ENCODE measurements at regions not wholly inside any gene's neighbourhood (a gene's known extent, or its start where the extent isn't known, plus 50 kb on each side); places are given as distances from the start of the nearest gene placed in this dataset.
"Not testable (repeated sequence)": the region's sequence is repeated elsewhere in the genome, so short reads cannot be mapped to it uniquely, and the experiment has no call there.

GRCh38 chr1:30148676-30149075 lies 574.7 kb downstream of the MATN1 start:
- DNase-seq (ENCODE audit: extremely low read depth, low read depth) = no peak

GRCh38 chr1:30147188-30147587 lies 576.2 kb downstream of the MATN1 start:
- DNase-seq (ENCODE audit: extremely low read depth, low read depth) = no peak

- no peak for DNase-seq (ENCODE audit: extremely low read depth, low read depth)
Measured at GRCh38 chr1:30146448-30146847, 576.9 kb downstream of the MATN1 start.

- DNase-seq (ENCODE audit: extremely low read depth, low read depth) = no peak
Measured at GRCh38 chr1:30145723-30146303, 577.6 kb downstream of the MATN1 start.

GRCh38 chr1:30144831-30145230 lies 578.6 kb downstream of the MATN1 start:
- DNase-seq (ENCODE audit: extremely low read depth, low read depth) = no peak

- no peak for DNase-seq (ENCODE audit: extremely low read depth, low read depth)
Measured at GRCh38 chr1:30143517-30143916, 579.9 kb downstream of the MATN1 start.

GRCh38 chr1:30140566-30140965 lies 582.8 kb downstream of the MATN1 start:
- no peak for DNase-seq (ENCODE audit: extremely low read depth, low read depth)

- no peak for DNase-seq (ENCODE audit: extremely low read depth, low read depth)
Measured at GRCh38 chr1:30138891-30139290, 584.5 kb downstream of the MATN1 start.

GRCh38 chr1:30137001-30137400 lies 586.4 kb downstream of the MATN1 start:
- no peak for DNase-seq (ENCODE audit: extremely low read depth, low read depth)

GRCh38 chr1:30135698-30136097 lies 587.7 kb downstream of the MATN1 start:
- no peak for DNase-seq (ENCODE audit: extremely low read depth, low read depth)

GRCh38 chr1:30134466-30135217 lies 588.7 kb downstream of the MATN1 start:
- no peak for DNase-seq (ENCODE audit: extremely low read depth, low read depth)

- DNase-seq (ENCODE audit: extremely low read depth, low read depth) = no peak
Measured at GRCh38 chr1:30133414-30134055, 589.9 kb downstream of the MATN1 start.

GRCh38 chr1:30132602-30133286 lies 590.6 kb downstream of the MATN1 start:
- DNase-seq (ENCODE audit: extremely low read depth, low read depth) = no peak

GRCh38 chr1:30130566-30130965 lies 592.8 kb downstream of the MATN1 start:
- not testable (repeated sequence) for DNase-seq (ENCODE audit: extremely low read depth, low read depth)

- DNase-seq (ENCODE audit: extremely low read depth, low read depth) = no peak
Measured at GRCh38 chr1:30130099-30130498, 593.3 kb downstream of the MATN1 start.

GRCh38 chr1:30129421-30130055 lies 593.8 kb downstream of the MATN1 start:
- no peak for DNase-seq (ENCODE audit: extremely low read depth, low read depth)

GRCh38 chr1:30129001-30129408 lies 594.4 kb downstream of the MATN1 start:
- DNase-seq (ENCODE audit: extremely low read depth, low read depth) = no peak

GRCh38 chr1:30126848-30127247 lies 596.5 kb downstream of the MATN1 start:
- no peak for DNase-seq (ENCODE audit: extremely low read depth, low read depth)

GRCh38 chr1:30125821-30126170 lies 597.6 kb downstream of the MATN1 start:
- no peak for DNase-seq (ENCODE audit: extremely low read depth, low read depth)

- no peak for DNase-seq (ENCODE audit: extremely low read depth, low read depth)
Measured at GRCh38 chr1:30125021-30125820, 598.2 kb downstream of the MATN1 start.

Measured in NCI-H460 (cell line).